MM.1S (cell line): ENCODE measurements at regions not wholly inside any gene's neighbourhood (a gene's known extent, or its start where the extent isn't known, plus 50 kb on each side); places are given as distances from the start of the nearest gene placed in this dataset.

Experiments used
- DNase-seq: peaks from one replicate; pipeline ENCODE4 v3.0.0-alpha.2; 2015
- H2AFZ ChIP-seq: fragments of 300-600 bp; sonication (generic); 2 replicates; pipeline ENCODE4 v1.6.0; 2016; ENCODE audit warnings: antibody characterized with exemption, low read length
- H3F3A ChIP-seq: fragments of 300-600 bp; sonication (generic); 2 replicates; pipeline ENCODE4 v1.6.1; 2016; ENCODE audit warnings: mild to moderate bottlenecking, antibody characterized with exemption, low read length, moderate library complexity, mixed read lengths; ENCODE audit not compliant: insufficient read depth
- H3K27ac ChIP-seq: fragments of 300-600 bp; sonication (generic); 2 replicates; pipeline ENCODE4 v1.5.1; 2016; ENCODE audit warnings: mild to moderate bottlenecking, low read length
- H3K27me3 ChIP-seq: fragments of 300-600 bp; sonication (generic); replicated peaks from 2 replicates; pipeline ENCODE4 v1.6.0; 2016; ENCODE audit warnings: low read length; ENCODE audit not compliant: insufficient read depth
- H3K36me3 ChIP-seq: fragments of 300-600 bp; sonication (generic); replicated peaks from 2 replicates; pipeline ENCODE4 v1.6.1; 2016; ENCODE audit warnings: mild to moderate bottlenecking, low read length, mixed read lengths; ENCODE audit not compliant: insufficient read depth
- H3K4me1 ChIP-seq: fragments of 300-600 bp; sonication (generic); 2 replicates; pipeline ENCODE4 v1.6.1; 2016; ENCODE audit warnings: low read length, mixed read lengths
- H3K4me2 ChIP-seq: fragments of 300-600 bp; sonication (generic); 2 replicates; pipeline ENCODE4 v1.6.0; 2016; ENCODE audit warnings: low read depth, low read length
- H3K4me3 ChIP-seq: fragments of 300-600 bp; sonication (generic); 2 replicates; pipeline ENCODE4 v1.5.1; 2016; ENCODE audit warnings: low read length, mixed read lengths
- H3K79me2 ChIP-seq: fragments of 300-600 bp; sonication (generic); 2 replicates; pipeline ENCODE4 v1.6.1; 2016; ENCODE audit warnings: mixed run types, low read length, mixed read lengths
- H3K9ac ChIP-seq: fragments of 300-600 bp; sonication (generic); 2 replicates; pipeline ENCODE4 v1.6.1; 2016; ENCODE audit warnings: low read length, mixed read lengths
- H3K9me2 ChIP-seq: fragments of 300-600 bp; sonication (generic); replicated peaks from 2 replicates; pipeline ENCODE4 v1.6.1; 2016; ENCODE audit warnings: mild to moderate bottlenecking, low read length, mixed read lengths; ENCODE audit not compliant: insufficient read depth
- H3K9me3 ChIP-seq: fragments of 300-600 bp; sonication (generic); replicated peaks from 2 replicates; pipeline ENCODE4 v1.6.1; 2016; ENCODE audit warnings: mild to moderate bottlenecking, low read length, mixed read lengths; ENCODE audit not compliant: insufficient read depth
- H4K20me1 ChIP-seq: fragments of 300-600 bp; sonication (generic); 2 replicates; pipeline ENCODE4 v1.6.1; 2016; ENCODE audit warnings: mild to moderate bottlenecking, low read length, moderate library complexity, mixed read lengths; ENCODE audit not compliant: insufficient read depth
- EZH2 ChIP-seq: fragments of 300-600 bp; sonication (generic); optimal IDR thresholded peaks from 2 replicates; pipeline ENCODE3; 2017; ENCODE audit warnings: low read depth, mild to moderate bottlenecking, antibody characterized with exemption, low read length, mixed read lengths
- EZH2phosphoT487 ChIP-seq: fragments of 300-600 bp; sonication (generic); IDR thresholded peaks from 2 replicates; pipeline ENCODE4 v1.6.1; 2018; ENCODE audit warnings: antibody characterized with exemption, low read length
- TF ChIP-seq, protein P1 (sequence below): fragments of 300-600 bp; sonication (generic); IDR thresholded peaks from 2 replicates; pipeline ENCODE4 v1.5.1; 2016; ENCODE audit warnings: antibody characterized with exemption, low read length, mixed read lengths

DNA sequence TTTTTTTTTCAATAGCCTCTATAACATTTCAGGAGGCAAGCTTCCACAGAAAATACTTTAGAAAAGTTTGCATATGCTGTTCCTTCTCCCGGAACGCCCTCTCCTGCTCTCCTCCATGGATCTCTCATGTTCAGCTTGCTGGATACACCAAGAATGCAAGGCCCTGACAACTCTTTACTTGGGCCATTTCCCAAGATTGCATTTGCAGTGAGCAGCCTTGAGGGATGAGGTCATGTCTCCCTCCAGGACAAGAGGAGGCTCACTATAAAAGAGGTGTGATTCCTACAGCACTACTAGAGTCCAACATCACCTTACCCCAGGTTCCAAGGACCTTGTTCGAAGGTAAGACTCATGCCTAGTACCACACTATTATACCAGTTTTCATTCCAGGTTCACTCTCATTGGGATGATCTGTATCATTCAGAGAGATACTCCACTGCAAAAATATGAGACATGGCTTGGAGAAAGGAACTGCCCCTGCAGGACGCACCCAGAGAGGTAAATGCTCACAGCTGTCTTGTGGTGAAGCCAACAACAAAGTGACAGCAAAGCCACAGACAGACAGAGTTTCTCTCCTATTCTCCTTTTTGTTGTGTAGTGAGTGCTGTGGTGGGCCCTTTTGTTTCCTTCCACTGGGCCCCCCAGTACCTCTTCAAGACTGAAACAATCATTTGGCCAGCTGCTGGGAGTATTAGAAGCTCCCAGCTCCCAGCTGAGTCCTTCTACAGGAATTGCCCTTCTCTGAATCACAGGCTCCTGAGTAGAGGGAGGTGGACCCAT is 151.7 kb upstream of the ZNF366 start:
- Histone ChIP-seq H3K9ac (no peak overlapping the region), H3K36me3 (no peaks in the 10 kb centered on the region), H3K27ac (no peak overlapping the region), H3K27me3 (no peaks in the 10 kb centered on the region), H4K20me1 (no peaks in the 10 kb centered on the region), H3F3A (no peaks in the 10 kb centered on the region), H3K4me2 (no peak overlapping the region), H3K4me1 (no peaks in the 10 kb centered on the region), H3K79me2 (no peaks in the 10 kb centered on the region), H2AFZ (no peak overlapping the region), H3K9me2 (no peaks in the 10 kb centered on the region), H3K9me3 (no peaks in the 10 kb centered on the region), H3K4me3 (no peak overlapping the region)
- TF ChIP-seq EZH2phosphoT487 (no peak), EZH2 (no peak)
- TF ChIP-seq, protein P1, sequence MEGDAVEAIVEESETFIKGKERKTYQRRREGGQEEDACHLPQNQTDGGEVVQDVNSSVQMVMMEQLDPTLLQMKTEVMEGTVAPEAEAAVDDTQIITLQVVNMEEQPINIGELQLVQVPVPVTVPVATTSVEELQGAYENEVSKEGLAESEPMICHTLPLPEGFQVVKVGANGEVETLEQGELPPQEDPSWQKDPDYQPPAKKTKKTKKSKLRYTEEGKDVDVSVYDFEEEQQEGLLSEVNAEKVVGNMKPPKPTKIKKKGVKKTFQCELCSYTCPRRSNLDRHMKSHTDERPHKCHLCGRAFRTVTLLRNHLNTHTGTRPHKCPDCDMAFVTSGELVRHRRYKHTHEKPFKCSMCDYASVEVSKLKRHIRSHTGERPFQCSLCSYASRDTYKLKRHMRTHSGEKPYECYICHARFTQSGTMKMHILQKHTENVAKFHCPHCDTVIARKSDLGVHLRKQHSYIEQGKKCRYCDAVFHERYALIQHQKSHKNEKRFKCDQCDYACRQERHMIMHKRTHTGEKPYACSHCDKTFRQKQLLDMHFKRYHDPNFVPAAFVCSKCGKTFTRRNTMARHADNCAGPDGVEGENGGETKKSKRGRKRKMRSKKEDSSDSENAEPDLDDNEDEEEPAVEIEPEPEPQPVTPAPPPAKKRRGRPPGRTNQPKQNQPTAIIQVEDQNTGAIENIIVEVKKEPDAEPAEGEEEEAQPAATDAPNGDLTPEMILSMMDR, result no peak
- no peak for DNase-seq

DNA sequence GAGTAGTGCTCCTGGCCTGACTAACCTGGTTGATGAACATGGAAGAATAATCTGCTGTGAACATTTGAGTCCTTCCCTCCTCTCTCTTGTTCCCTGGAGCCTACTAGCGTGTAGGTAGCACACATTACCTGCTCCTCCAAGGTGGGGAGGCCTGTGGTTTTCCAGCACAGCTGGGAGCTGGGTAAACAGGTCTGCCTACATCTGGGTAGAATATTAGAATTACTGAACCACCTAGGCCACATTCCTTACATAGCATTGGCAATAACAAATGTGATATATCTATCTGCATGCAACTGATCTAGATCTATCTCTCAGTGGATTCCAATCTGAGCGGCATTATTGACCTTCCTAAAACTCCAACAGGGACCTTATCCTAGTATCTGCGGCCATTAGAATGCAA is 151.0 kb upstream of the ZNF366 start:
- no peak overlapping the region for H2AFZ ChIP-seq
- DNase-seq, result no peak

DNA sequence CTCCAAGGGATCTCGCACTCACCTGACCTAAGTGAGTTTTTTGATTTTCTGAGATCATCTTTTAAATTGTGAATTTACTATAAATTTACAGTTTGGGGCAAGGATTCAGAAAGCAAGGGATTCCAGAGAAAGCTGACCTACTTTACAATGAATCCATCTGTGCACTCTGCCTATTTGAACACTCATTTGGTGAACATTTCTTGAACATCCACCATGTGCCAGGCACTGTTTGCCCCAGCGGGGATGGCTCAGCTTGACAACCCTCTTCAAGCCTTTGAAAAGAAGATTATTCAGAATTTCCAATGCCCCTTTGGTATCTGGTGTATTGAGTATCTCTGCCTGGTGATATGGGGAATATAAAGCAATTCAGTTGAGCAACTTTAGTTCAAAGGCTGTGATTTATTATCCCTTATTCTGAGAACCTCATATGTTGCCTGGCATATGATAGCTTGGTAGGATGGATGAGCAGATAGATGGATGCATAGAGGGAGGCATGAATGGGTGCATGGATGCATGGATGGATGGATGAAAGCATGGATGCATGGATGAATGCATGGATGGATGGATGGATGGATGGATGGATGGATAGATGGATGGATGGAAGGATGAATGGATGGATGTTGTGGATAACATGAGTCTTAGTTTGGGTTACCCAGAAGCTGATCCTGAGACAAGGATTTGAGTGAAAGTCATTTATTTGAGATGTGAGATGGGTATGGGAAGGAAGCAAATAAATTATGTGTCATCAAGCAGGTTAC is 149.7 kb upstream of the ZNF366 start:
- H3K27ac ChIP-seq, result no peak overlapping the region
- no peak overlapping the region for H3K9ac ChIP-seq
- DNase-seq, result no peak
- no peaks in the 10 kb centered on the region for H3F3A ChIP-seq
- TF ChIP-seq EZH2phosphoT487 (no peak), EZH2 (no peak)
- TF ChIP-seq, protein P1, result no peak
- H3K27me3 ChIP-seq, result no peaks in the 10 kb centered on the region
- H3K79me2 ChIP-seq, result no peaks in the 10 kb centered on the region
- H3K4me2 ChIP-seq, result no peak overlapping the region
- H3K4me3 ChIP-seq, result no peak overlapping the region
- H3K9me2 ChIP-seq, result no peaks in the 10 kb centered on the region
- no peaks in the 10 kb centered on the region for H3K36me3 ChIP-seq
- no peaks in the 10 kb centered on the region for H3K9me3 ChIP-seq
- H2AFZ ChIP-seq, result no peak overlapping the region
- no peaks in the 10 kb centered on the region for H3K4me1 ChIP-seq
- no peaks in the 10 kb centered on the region for H4K20me1 ChIP-seq

More for the DNA sequence above, 151.0 kb upstream of the ZNF366 start:
- no peak overlapping the region for H3K4me3 ChIP-seq
- no peak overlapping the region for H3K4me2 ChIP-seq
- no peaks in the 10 kb centered on the region for H3K27me3 ChIP-seq
- no peak overlapping the region for H3K27ac ChIP-seq
- no peaks in the 10 kb centered on the region for H3K36me3 ChIP-seq
- no peaks in the 10 kb centered on the region for H3K9me2 ChIP-seq
- no peaks in the 10 kb centered on the region for H3F3A ChIP-seq
- no peaks in the 10 kb centered on the region for H3K79me2 ChIP-seq
- H3K9me3 ChIP-seq, result no peaks in the 10 kb centered on the region
- no peak overlapping the region for H3K9ac ChIP-seq
- H4K20me1 ChIP-seq, result no peaks in the 10 kb centered on the region
- TF ChIP-seq, protein P1, result no peak
- TF ChIP-seq EZH2 (no peak), EZH2phosphoT487 (no peak)
- H3K4me1 ChIP-seq, result no peaks in the 10 kb centered on the region
